ENCODE measurements at regions not wholly inside any gene's neighbourhood (a gene's known extent, or its start where the extent isn't known, plus 50 kb on each side); places are given as distances from the start of the nearest gene placed in this dataset.
"Not testable (repeated sequence)": the region's sequence is repeated elsewhere in the genome, so short reads cannot be mapped to it uniquely, and the experiment has no call there.

DNA sequence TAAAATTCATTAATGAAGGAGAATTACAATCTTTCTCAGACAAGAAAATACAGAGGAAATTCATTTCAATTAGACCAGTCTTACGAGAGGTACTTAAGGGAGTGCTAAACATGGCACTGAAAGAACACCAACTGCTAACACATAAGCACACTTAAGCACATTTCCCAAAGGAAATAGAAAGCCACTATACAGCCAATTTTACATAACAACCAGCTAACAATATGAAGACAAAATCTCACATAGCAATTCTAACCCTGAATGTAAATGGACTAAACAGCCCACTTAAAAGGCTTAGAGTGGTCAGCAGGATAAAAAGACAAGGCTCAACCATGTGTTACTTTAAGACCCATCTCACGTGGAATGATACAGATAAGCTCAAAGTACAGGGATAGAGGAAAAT, 339.5 kb upstream of the LUZP2 start:
- Histone ChIP-seq H3K9me3 (ENCODE audit: control insufficient read depth in 2 of 2, low read length in 2 of 2) (no peaks in the 10 kb centered on the region), H3K9ac (ENCODE audit: low read depth in 1 of 2, low read length in 2 of 2) (no peak overlapping the region), H3K27me3 (ENCODE audit: control insufficient read depth in 2 of 2, insufficient read depth in 2 of 2, low read length in 2 of 2) (no peaks in the 10 kb centered on the region), H3K4me1 (ENCODE audit: control insufficient read depth in 2 of 2, insufficient read depth in 2 of 2, low read length in 2 of 2) (no peaks in the 10 kb centered on the region), H3K27ac (ENCODE audit: low read depth in 2 of 2, low read length in 2 of 2) (no peak overlapping the region), H3K4me3 (ENCODE audit: low read length in 2 of 2) (no peak overlapping the region), H3K36me3 (ENCODE audit: control insufficient read depth in 2 of 2, insufficient read depth in 2 of 2, low read length in 2 of 2) (no peaks in the 10 kb centered on the region)

DNA sequence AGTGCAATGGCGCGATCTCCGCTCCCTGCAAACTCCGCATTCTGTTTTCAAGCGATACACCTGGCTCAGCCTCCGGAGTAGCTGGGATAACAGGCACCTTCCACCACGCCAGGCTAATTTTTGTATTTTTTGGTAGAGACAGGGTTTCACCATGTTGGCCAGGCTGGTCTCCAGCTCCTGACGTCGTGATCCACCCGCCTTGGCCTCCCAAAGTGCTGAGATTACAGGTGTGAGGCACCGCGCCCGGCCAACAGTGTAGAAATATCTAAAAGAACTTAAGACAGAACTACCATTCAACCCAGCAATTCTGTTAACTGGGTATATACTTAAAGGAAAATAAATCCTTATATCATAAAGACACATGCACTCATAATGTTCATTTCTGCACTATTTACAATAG, 335.3 kb upstream of the LUZP2 start:
- no peak overlapping the region for H3K9ac ChIP-seq (ENCODE audit: low read depth in 1 of 2, low read length in 2 of 2)
- no peak overlapping the region for H3K27ac ChIP-seq (ENCODE audit: low read depth in 2 of 2, low read length in 2 of 2)
- H3K36me3 ChIP-seq (ENCODE audit: control insufficient read depth in 2 of 2, insufficient read depth in 2 of 2, low read length in 2 of 2): no peaks in the 10 kb centered on the region

DNA sequence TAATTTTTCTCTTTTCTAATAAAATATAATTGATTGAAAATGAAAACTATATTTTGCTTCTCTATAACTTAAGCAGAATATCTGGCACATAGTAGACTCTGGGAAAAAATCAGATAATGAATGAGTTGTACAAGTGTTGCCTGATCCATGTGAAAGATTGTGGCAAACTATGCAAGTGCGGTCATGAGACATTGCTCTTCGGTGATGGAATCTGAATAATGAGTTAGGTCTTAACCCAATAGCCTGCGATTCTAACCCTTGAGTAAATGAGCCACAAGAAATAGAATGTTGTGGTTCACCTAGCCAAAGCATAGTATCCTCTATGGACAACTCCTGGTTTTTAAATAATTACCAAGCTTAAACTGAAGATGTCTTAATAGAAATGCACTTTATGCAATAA, 333.7 kb upstream of the LUZP2 start:
- H3K9me3 ChIP-seq (ENCODE audit: control insufficient read depth in 2 of 2, low read length in 2 of 2): no peaks in the 10 kb centered on the region
- H3K4me3 ChIP-seq (ENCODE audit: low read length in 2 of 2): no peak overlapping the region
- no peak overlapping the region for H3K27ac ChIP-seq (ENCODE audit: low read depth in 2 of 2, low read length in 2 of 2)
- no peaks in the 10 kb centered on the region for H3K36me3 ChIP-seq (ENCODE audit: control insufficient read depth in 2 of 2, insufficient read depth in 2 of 2, low read length in 2 of 2)
- no peaks in the 10 kb centered on the region for H3K27me3 ChIP-seq (ENCODE audit: control insufficient read depth in 2 of 2, insufficient read depth in 2 of 2, low read length in 2 of 2)
- no peaks in the 10 kb centered on the region for H3K4me1 ChIP-seq (ENCODE audit: control insufficient read depth in 2 of 2, insufficient read depth in 2 of 2, low read length in 2 of 2)
- H3K9ac ChIP-seq (ENCODE audit: low read depth in 1 of 2, low read length in 2 of 2): no peak overlapping the region

More for the DNA sequence above, 335.3 kb upstream of the LUZP2 start:
- Histone ChIP-seq H3K27me3 (ENCODE audit: control insufficient read depth in 2 of 2, insufficient read depth in 2 of 2, low read length in 2 of 2) (no peaks in the 10 kb centered on the region), H3K4me3 (ENCODE audit: low read length in 2 of 2) (no peak overlapping the region), H3K4me1 (ENCODE audit: control insufficient read depth in 2 of 2, insufficient read depth in 2 of 2, low read length in 2 of 2) (no peaks in the 10 kb centered on the region), H3K9me3 (ENCODE audit: control insufficient read depth in 2 of 2, low read length in 2 of 2) (no peaks in the 10 kb centered on the region)

DNA sequence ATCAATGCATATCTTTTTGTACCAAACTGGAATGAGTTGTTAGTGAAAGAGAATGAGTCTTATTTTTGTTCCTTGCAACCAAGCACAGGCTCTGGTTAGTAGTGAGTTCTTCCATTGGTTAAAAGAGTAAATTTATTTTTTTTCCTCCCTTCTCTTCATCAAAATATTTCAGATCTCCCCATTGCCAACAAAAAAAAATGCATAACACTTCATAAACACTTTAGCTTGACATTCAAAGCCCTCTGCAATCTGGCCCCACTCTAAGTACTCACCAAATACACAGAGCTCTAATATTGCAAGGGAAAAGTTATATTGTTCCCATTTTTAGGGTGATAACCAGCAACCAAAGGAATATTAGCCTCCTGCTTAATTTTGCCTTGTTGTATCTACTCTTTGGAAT, 333.0 kb upstream of the LUZP2 start:
- Histone ChIP-seq H3K27me3 (ENCODE audit: control insufficient read depth in 2 of 2, insufficient read depth in 2 of 2, low read length in 2 of 2) (no peaks in the 10 kb centered on the region), H3K36me3 (ENCODE audit: control insufficient read depth in 2 of 2, insufficient read depth in 2 of 2, low read length in 2 of 2) (no peaks in the 10 kb centered on the region), H3K9ac (ENCODE audit: low read depth in 1 of 2, low read length in 2 of 2) (no peak overlapping the region)

DNA sequence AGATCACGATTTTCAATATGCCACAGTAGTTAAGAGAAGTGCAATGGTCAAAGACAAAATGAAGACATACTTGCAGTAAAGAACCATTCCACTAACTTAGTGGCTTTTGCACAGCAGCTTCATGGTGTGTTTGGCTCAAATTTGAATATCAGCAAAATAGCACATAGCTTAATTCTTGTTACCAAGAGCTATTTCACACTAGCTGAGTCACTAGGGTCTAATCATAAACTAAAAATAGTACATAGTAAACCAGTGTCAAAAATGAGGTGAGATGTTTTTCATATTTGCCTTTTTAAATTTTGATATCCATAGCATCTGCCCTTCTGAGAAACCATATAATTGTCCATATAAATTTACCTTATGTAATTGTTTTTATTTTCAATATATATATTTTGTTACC, 325.0 kb upstream of the LUZP2 start:
- Histone ChIP-seq H3K9ac (ENCODE audit: low read depth in 1 of 2, low read length in 2 of 2) (no peak overlapping the region), H3K9me3 (ENCODE audit: control insufficient read depth in 2 of 2, low read length in 2 of 2) (no peaks in the 10 kb centered on the region), H3K4me3 (ENCODE audit: low read length in 2 of 2) (no peak overlapping the region), H3K36me3 (ENCODE audit: control insufficient read depth in 2 of 2, insufficient read depth in 2 of 2, low read length in 2 of 2) (no peaks in the 10 kb centered on the region), H3K27me3 (ENCODE audit: control insufficient read depth in 2 of 2, insufficient read depth in 2 of 2, low read length in 2 of 2) (no peaks in the 10 kb centered on the region), H3K27ac (ENCODE audit: low read depth in 2 of 2, low read length in 2 of 2) (no peak overlapping the region), H3K4me1 (ENCODE audit: control insufficient read depth in 2 of 2, insufficient read depth in 2 of 2, low read length in 2 of 2) (no peaks in the 10 kb centered on the region)

More for the DNA sequence above, 333.0 kb upstream of the LUZP2 start:
- H3K4me1 ChIP-seq (ENCODE audit: control insufficient read depth in 2 of 2, insufficient read depth in 2 of 2, low read length in 2 of 2): no peaks in the 10 kb centered on the region
- no peak overlapping the region for H3K4me3 ChIP-seq (ENCODE audit: low read length in 2 of 2)
- H3K9me3 ChIP-seq (ENCODE audit: control insufficient read depth in 2 of 2, low read length in 2 of 2): no peaks in the 10 kb centered on the region
- H3K27ac ChIP-seq (ENCODE audit: low read depth in 2 of 2, low read length in 2 of 2): no peak overlapping the region

DNA sequence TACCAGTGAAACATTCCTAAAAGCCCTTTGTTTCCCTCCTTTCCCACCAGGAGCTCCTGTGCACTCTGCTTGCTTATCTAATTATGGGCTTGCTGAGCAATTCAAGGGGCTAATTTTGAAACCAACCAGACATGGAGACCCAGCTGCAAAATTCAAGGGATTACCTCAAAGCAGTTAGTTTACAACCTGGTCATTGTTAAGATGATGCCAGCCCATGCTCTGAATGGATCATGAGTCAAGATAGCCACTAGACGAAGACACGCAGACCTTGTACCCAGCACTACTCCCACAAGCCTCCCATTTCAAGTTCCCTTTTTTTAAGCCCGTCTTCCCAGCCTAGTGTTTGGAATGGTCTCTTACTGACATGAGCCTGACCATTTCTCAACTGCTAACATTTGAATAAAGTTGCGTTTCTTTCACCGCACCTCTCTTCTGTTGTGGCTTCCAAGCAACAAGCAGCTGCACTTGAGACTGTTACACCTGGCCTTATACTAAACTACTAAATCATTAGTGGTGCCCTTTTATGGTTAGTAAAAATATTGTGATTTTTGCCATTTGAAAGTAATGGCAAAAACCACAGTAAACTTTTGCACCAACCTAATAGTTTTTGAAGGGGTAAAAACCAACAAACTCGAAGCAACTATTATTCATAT, 315.3 kb upstream of the LUZP2 start:
- Histone ChIP-seq H3K36me3 (ENCODE audit: control insufficient read depth in 2 of 2, insufficient read depth in 2 of 2, low read length in 2 of 2) (no peaks in the 10 kb centered on the region), H3K9me3 (ENCODE audit: control insufficient read depth in 2 of 2, low read length in 2 of 2) (no peaks in the 10 kb centered on the region), H3K4me1 (ENCODE audit: control insufficient read depth in 2 of 2, insufficient read depth in 2 of 2, low read length in 2 of 2) (no peaks in the 10 kb centered on the region), H3K9ac (ENCODE audit: low read depth in 1 of 2, low read length in 2 of 2) (no peak overlapping the region), H3K27ac (ENCODE audit: low read depth in 2 of 2, low read length in 2 of 2) (no peak overlapping the region), H3K27me3 (ENCODE audit: control insufficient read depth in 2 of 2, insufficient read depth in 2 of 2, low read length in 2 of 2) (no peaks in the 10 kb centered on the region), H3K4me3 (ENCODE audit: low read length in 2 of 2) (no peak overlapping the region)

DNA sequence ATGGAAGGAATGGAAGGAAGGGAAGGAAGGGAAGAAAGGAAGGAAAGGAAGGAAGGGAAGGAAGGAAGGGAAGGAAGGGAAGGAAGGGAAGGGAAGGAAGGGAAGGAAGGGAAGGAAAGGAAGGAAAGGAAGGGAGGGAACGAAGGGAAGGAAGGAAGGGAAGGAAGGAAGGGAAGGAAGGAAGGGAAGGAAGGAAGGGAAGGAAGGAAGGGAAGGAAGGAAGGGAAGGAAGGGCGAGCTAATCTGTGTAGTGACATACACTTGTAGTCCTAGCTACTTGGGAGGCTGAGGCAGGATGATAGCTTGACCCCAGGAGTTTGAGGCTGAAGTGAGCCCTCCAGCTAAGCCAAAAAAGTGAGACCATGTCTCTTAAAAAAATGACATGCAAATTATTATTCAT, 311.3 kb upstream of the LUZP2 start:
- H3K4me3 ChIP-seq (ENCODE audit: low read length in 2 of 2); H3K36me3 ChIP-seq (ENCODE audit: control insufficient read depth in 2 of 2, insufficient read depth in 2 of 2, low read length in 2 of 2); H3K27me3 ChIP-seq (ENCODE audit: control insufficient read depth in 2 of 2, insufficient read depth in 2 of 2, low read length in 2 of 2); H3K9ac ChIP-seq (ENCODE audit: low read depth in 1 of 2, low read length in 2 of 2); H3K4me1 ChIP-seq (ENCODE audit: control insufficient read depth in 2 of 2, insufficient read depth in 2 of 2, low read length in 2 of 2); H3K9me3 ChIP-seq (ENCODE audit: control insufficient read depth in 2 of 2, low read length in 2 of 2); H3K27ac ChIP-seq (ENCODE audit: low read depth in 2 of 2, low read length in 2 of 2): not testable (repeated sequence)

DNA sequence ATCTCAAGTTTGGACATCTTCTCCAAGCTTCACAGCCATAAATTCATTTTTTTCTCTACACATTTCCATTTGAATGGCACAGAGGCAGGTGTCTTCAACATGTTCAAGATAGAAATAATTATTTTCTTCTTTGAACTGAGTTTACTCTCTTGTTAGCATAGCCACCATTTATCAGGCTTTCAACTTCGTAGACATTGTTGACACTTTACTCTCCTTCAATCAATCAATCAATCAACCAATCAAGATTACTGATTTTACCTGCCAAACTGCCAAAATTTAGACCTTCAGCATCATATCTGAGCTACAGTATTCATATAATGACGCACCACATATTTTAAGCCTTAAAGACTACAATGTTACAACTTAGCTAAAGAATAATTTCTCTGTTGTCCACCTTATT, 300.1 kb upstream of the LUZP2 start:
- no peak overlapping the region for H3K9ac ChIP-seq (ENCODE audit: low read depth in 1 of 2, low read length in 2 of 2)

DNA sequence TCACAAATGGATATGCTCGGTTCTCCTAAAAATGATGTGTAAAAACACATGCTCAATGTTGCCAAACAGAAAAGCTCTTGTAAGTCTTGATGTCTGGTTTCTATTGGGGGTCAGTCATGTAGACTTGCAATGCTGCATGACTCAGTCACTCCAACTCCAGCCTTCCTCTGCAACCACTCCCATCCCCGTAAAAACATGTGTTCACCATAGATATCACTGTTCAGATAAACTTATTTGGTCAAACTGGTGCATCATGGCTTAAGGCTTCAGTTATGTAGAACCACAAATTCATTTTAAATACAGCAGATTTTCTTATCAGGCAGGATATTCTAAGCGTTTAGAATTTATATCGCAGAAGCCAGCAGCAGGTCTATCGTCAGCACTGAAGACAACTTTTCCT, 298.4 kb upstream of the LUZP2 start:
- Histone ChIP-seq H3K27ac (ENCODE audit: low read depth in 2 of 2, low read length in 2 of 2) (no peak overlapping the region), H3K27me3 (ENCODE audit: control insufficient read depth in 2 of 2, insufficient read depth in 2 of 2, low read length in 2 of 2) (no peaks in the 10 kb centered on the region), H3K36me3 (ENCODE audit: control insufficient read depth in 2 of 2, insufficient read depth in 2 of 2, low read length in 2 of 2) (no peaks in the 10 kb centered on the region), H3K9me3 (ENCODE audit: control insufficient read depth in 2 of 2, low read length in 2 of 2) (no peaks in the 10 kb centered on the region), H3K9ac (ENCODE audit: low read depth in 1 of 2, low read length in 2 of 2) (no peak overlapping the region), H3K4me1 (ENCODE audit: control insufficient read depth in 2 of 2, insufficient read depth in 2 of 2, low read length in 2 of 2) (no peaks in the 10 kb centered on the region), H3K4me3 (ENCODE audit: low read length in 2 of 2) (no peak overlapping the region)

More for the DNA sequence above, 300.1 kb upstream of the LUZP2 start:
- Histone ChIP-seq H3K4me1 (ENCODE audit: control insufficient read depth in 2 of 2, insufficient read depth in 2 of 2, low read length in 2 of 2) (no peaks in the 10 kb centered on the region), H3K4me3 (ENCODE audit: low read length in 2 of 2) (no peak overlapping the region), H3K27me3 (ENCODE audit: control insufficient read depth in 2 of 2, insufficient read depth in 2 of 2, low read length in 2 of 2) (no peaks in the 10 kb centered on the region), H3K36me3 (ENCODE audit: control insufficient read depth in 2 of 2, insufficient read depth in 2 of 2, low read length in 2 of 2) (no peaks in the 10 kb centered on the region), H3K27ac (ENCODE audit: low read depth in 2 of 2, low read length in 2 of 2) (no peak overlapping the region), H3K9me3 (ENCODE audit: control insufficient read depth in 2 of 2, low read length in 2 of 2) (no peaks in the 10 kb centered on the region)

DNA sequence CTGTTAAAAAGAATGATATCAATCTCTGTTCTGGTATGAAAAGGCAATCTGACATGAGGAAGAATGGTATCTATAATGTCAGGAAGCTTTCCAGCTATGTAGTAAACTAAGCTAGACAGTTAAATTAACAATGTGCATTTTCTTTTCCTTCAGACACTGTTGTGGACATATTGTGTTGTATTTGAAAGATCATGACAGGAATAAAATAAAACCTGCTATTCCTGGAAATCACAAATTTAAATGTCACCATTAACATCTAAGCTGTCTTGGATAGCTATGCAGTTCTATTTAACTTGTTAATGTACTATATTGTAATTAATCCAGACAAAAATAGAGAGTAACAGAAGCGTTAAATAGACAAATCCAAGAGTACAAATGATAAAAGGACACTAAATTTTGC, 297.4 kb upstream of the LUZP2 start:
- Histone ChIP-seq H3K36me3 (ENCODE audit: control insufficient read depth in 2 of 2, insufficient read depth in 2 of 2, low read length in 2 of 2) (no peaks in the 10 kb centered on the region), H3K4me1 (ENCODE audit: control insufficient read depth in 2 of 2, insufficient read depth in 2 of 2, low read length in 2 of 2) (no peaks in the 10 kb centered on the region), H3K27me3 (ENCODE audit: control insufficient read depth in 2 of 2, insufficient read depth in 2 of 2, low read length in 2 of 2) (no peaks in the 10 kb centered on the region), H3K27ac (ENCODE audit: low read depth in 2 of 2, low read length in 2 of 2) (no peak overlapping the region), H3K9me3 (ENCODE audit: control insufficient read depth in 2 of 2, low read length in 2 of 2) (no peaks in the 10 kb centered on the region), H3K9ac (ENCODE audit: low read depth in 1 of 2, low read length in 2 of 2) (no peak overlapping the region), H3K4me3 (ENCODE audit: low read length in 2 of 2) (no peak overlapping the region)

DNA sequence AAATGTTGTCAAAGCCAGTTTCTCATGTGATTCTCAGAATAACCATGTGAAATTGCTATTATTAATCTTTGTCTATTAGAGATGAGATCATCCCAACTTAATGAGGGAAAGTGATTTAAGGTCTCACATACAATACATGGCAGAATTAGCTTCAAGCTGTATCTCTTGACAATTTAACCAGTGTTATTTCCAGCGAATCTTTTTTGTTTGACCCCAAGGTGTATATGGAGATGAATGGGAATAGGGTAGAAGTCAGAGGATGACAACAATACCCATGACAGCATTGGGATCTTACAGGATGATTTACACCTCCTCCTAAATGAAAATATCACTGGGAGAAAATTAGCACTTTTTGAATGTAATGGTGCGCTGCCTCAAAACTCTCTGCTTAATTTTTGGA, 290.8 kb upstream of the LUZP2 start:
- Histone ChIP-seq H3K4me1 (ENCODE audit: control insufficient read depth in 2 of 2, insufficient read depth in 2 of 2, low read length in 2 of 2) (no peaks in the 10 kb centered on the region), H3K9ac (ENCODE audit: low read depth in 1 of 2, low read length in 2 of 2) (no peak overlapping the region), H3K36me3 (ENCODE audit: control insufficient read depth in 2 of 2, insufficient read depth in 2 of 2, low read length in 2 of 2) (no peaks in the 10 kb centered on the region), H3K27ac (ENCODE audit: low read depth in 2 of 2, low read length in 2 of 2) (no peak overlapping the region), H3K27me3 (ENCODE audit: control insufficient read depth in 2 of 2, insufficient read depth in 2 of 2, low read length in 2 of 2) (no peaks in the 10 kb centered on the region), H3K4me3 (ENCODE audit: low read length in 2 of 2) (no peak overlapping the region), H3K9me3 (ENCODE audit: control insufficient read depth in 2 of 2, low read length in 2 of 2) (no peaks in the 10 kb centered on the region)

Data from mucosa of rectum (tissue), 2 donors.